ENCODE measurements at regions not wholly inside any gene's neighbourhood (a gene's known extent, or its start where the extent isn't known, plus 50 kb on each side); places are given as distances from the start of the nearest gene placed in this dataset.
"Not testable (repeated sequence)": the region's sequence is repeated elsewhere in the genome, so short reads cannot be mapped to it uniquely, and the experiment has no call there.

DNA sequence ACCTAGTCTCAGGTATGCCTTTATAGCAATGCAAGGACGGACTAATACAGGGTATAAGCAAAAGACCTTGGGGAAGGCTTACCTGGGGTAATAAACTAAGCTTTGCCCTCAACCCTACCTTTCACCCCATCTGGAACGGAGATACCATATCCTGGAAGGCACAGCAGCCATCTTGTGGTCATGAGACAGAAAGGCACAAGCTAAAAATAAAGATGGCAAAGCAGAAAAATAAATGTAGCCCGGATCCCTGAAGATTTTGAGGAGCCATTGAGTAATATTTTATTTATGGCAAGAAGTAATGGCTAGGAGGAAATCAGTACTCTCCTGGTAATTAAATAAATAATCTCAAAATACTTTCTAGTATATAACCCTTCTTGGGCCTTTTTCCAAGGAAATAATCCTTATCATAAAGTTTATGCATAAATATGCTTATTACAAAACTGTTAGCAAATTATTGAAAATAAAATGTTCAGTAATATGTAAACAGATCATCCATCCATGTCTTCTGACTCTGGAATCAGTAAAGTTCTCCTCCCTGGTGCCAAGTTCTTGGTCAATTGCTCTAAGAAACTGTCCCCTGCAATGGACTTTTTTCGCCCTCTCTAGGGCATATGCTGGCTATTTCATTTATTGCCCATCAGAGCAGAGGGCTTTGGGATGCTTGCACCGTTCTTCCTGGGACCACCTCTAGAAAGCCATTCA is 198.7 kb downstream of the SPP2 start:
- Histone ChIP-seq H3K4me1 (ENCODE audit: insufficient read depth, low read length, severe bottlenecking) (no peaks in the 10 kb centered on the region), H4K20me1 (ENCODE audit: insufficient read depth, low read length) (no peaks in the 10 kb centered on the region), H3F3A (ENCODE audit: insufficient read depth, low read length) (no peaks in the 10 kb centered on the region), H3K9me3 (ENCODE audit: low read length) (no peaks in the 10 kb centered on the region), H3K9ac (ENCODE audit: low read length) (no peak overlapping the region), H3K9me2 (ENCODE audit: low read depth, low read length) (no peaks in the 10 kb centered on the region), H3K4me3 (ENCODE audit: low read depth, low read length, poor library complexity, severe bottlenecking) (no peak overlapping the region), H3K27ac (ENCODE audit: low read depth, low read length, poor library complexity, severe bottlenecking) (no peak overlapping the region), H3K27me3 (ENCODE audit: insufficient read depth, low read length) (no peaks in the 10 kb centered on the region; the same call in 1 of the 2 replicates), H3K36me3 (ENCODE audit: insufficient read depth, low read length) (no peaks in the 10 kb centered on the region), H2AFZ (ENCODE audit: low read length) (no peak overlapping the region), H3K79me2 (ENCODE audit: insufficient read depth, low read length) (no peaks in the 10 kb centered on the region), H3K4me2 (ENCODE audit: low read length) (no peak overlapping the region)
- no peak for TF ChIP-seq EZH2 (IDR thresholded peaks at IDR 0.05; ENCODE audit: borderline replicate concordance, low read length)
- TF ChIP-seq, protein P1, sequence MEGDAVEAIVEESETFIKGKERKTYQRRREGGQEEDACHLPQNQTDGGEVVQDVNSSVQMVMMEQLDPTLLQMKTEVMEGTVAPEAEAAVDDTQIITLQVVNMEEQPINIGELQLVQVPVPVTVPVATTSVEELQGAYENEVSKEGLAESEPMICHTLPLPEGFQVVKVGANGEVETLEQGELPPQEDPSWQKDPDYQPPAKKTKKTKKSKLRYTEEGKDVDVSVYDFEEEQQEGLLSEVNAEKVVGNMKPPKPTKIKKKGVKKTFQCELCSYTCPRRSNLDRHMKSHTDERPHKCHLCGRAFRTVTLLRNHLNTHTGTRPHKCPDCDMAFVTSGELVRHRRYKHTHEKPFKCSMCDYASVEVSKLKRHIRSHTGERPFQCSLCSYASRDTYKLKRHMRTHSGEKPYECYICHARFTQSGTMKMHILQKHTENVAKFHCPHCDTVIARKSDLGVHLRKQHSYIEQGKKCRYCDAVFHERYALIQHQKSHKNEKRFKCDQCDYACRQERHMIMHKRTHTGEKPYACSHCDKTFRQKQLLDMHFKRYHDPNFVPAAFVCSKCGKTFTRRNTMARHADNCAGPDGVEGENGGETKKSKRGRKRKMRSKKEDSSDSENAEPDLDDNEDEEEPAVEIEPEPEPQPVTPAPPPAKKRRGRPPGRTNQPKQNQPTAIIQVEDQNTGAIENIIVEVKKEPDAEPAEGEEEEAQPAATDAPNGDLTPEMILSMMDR (IDR thresholded peaks at IDR 0.05; ENCODE audit: low read length) = no peak

DNA sequence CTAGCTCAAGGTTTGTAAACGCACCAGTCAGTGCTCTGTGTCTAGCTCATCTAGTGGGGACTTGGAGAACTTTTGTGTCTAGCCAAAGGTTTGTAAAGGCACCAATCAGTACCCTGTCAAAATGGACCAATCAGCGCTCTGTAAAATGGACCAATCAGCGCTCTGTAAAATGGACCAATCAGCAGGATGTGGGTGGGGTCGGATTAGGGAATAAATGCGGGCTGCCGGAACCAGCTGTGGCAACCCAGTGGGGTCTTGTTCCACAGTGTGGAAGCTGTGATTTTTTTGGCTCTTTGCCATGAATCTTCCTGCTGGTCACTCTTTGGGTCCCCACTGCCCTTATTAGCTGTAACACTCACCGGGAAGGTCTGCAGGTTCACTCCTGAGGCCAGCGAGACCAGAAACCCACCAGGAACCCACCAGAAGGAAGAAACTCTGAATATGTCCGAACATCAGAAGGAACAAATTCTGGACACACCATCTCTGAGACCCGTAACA is 197.8 kb downstream of the SPP2 start:
- not testable (repeated sequence) for H3F3A ChIP-seq (ENCODE audit: insufficient read depth, low read length); H3K27ac ChIP-seq (ENCODE audit: low read depth, low read length, poor library complexity, severe bottlenecking); H4K20me1 ChIP-seq (ENCODE audit: insufficient read depth, low read length); H3K4me3 ChIP-seq (ENCODE audit: low read depth, low read length, poor library complexity, severe bottlenecking); H3K79me2 ChIP-seq (ENCODE audit: insufficient read depth, low read length); H3K4me1 ChIP-seq (ENCODE audit: insufficient read depth, low read length, severe bottlenecking); H3K9me3 ChIP-seq (ENCODE audit: low read length); H3K9me2 ChIP-seq (ENCODE audit: low read depth, low read length); H3K27me3 ChIP-seq (ENCODE audit: insufficient read depth, low read length); H3K4me2 ChIP-seq (ENCODE audit: low read length); H2AFZ ChIP-seq (ENCODE audit: low read length); H3K36me3 ChIP-seq (ENCODE audit: insufficient read depth, low read length); H3K9ac ChIP-seq (ENCODE audit: low read length)

DNA sequence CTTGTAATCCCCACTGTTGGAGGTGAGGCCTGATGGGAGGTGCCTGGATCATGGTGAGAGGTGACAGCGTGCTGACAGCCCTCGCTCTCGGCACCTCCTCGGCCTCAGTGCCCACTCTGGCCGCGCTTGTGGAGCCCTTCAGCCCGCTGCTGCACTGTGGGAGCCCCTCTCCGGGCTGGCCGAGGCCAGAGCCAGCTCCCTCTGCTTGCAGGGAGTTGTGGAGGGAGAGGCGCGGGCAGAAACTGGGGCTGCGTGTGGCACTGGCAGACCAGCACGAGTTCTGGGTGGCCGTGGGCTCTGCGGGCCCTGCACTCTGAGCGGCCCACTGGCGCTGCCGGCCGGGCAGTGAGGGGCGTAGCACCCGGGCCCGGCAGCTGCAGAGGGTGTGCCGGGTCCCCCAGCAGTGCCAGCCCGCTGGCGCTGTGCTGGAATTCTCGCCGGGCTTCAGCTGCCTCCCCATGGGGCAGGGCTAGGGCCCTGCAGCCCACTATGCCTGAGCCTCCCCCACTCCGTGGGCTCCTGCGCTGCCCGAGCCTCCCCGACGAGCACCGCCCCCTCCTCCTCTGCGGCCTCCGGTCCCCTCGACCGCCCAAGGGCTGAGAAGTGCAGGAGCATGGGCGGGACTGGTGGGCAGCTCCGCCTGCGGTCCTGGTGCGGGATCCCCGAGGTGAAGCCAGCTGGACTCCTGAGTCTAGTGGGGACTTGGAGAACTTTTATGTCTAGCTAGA is 197.1 kb downstream of the SPP2 start:
- no peaks in the 10 kb centered on the region for H3K36me3 ChIP-seq (ENCODE audit: insufficient read depth, low read length)
- no peaks in the 10 kb centered on the region for H3K9me3 ChIP-seq (ENCODE audit: low read length)
- H3F3A ChIP-seq (ENCODE audit: insufficient read depth, low read length) = no peaks in the 10 kb centered on the region
- no peaks in the 10 kb centered on the region for H3K9me2 ChIP-seq (ENCODE audit: low read depth, low read length)
- H3K4me2 ChIP-seq (ENCODE audit: low read length) = no peak overlapping the region
- no peak overlapping the region for H2AFZ ChIP-seq (ENCODE audit: low read length)
- no peaks in the 10 kb centered on the region; the same call in 1 of the 2 replicates for H3K27me3 ChIP-seq (ENCODE audit: insufficient read depth, low read length)
- no peaks in the 10 kb centered on the region for H3K4me1 ChIP-seq (ENCODE audit: insufficient read depth, low read length, severe bottlenecking)
- no peak overlapping the region for H3K9ac ChIP-seq (ENCODE audit: low read length)
- H3K27ac ChIP-seq (ENCODE audit: low read depth, low read length, poor library complexity, severe bottlenecking) = no peak overlapping the region
- TF ChIP-seq EZH2 (IDR thresholded peaks at IDR 0.05; ENCODE audit: borderline replicate concordance, low read length) = no peak
- TF ChIP-seq, protein P1 (IDR thresholded peaks at IDR 0.05; ENCODE audit: low read length) = no peak
- no peaks in the 10 kb centered on the region for H3K79me2 ChIP-seq (ENCODE audit: insufficient read depth, low read length)
- no peak overlapping the region for H3K4me3 ChIP-seq (ENCODE audit: low read depth, low read length, poor library complexity, severe bottlenecking)
- H4K20me1 ChIP-seq (ENCODE audit: insufficient read depth, low read length) = no peaks in the 10 kb centered on the region
